H1 (cell line): ENCODE measurements at regions not wholly inside any gene's neighbourhood (a gene's known extent, or its start where the extent isn't known, plus 50 kb on each side); places are given as distances from the start of the nearest gene placed in this dataset.

Experiments
- CTCF ChIA-PET: fragments of 300-600 bp; sonication (Branson Sonifier 250); formaldehyde crosslinking; loops from one replicate; lab custom pipeline; 2021; ENCODE audit not compliant: partially characterized antibody; lab: Charles Lee
- POLR2A ChIA-PET: fragments of 300-600 bp; sonication (Branson Sonifier 250); formaldehyde crosslinking; loops from one replicate; lab custom pipeline; 2021; ENCODE audit warnings: inconsistent platforms; ENCODE audit not compliant: partially characterized antibody; lab: Charles Lee
- DNase-seq, 2 experiments: peaks; one replicate each; pipeline versions ENCODE4 v3.0.0 to v3.0.0-alpha.2; 2010 to 2022; ENCODE audit warnings: low spot score in 2 of 2, low read depth in 1 of 2, mixed read lengths in 1 of 2
- FAIRE-seq: peaks from 2 replicates; lab custom pipeline; 2011; peaks lifted over from hg19 to GRCh38; lab: Jason Lieb, UNC
- H2AFZ ChIP-seq: 2 replicates; pipeline ENCODE4 v1.8.1; 2012; ENCODE audit warnings: low read length, inconsistent platforms
- H2AK5ac ChIP-seq: 2 replicates; pipeline ENCODE4 v1.6.1; 2013; ENCODE audit warnings: low read depth, low read length
- H2BK120ac ChIP-seq: replicated peaks from 2 replicates; pipeline ENCODE3; 2013; ENCODE audit warnings: low read depth, low read length, inconsistent platforms
- H2BK12ac ChIP-seq: 2 replicates; pipeline ENCODE4 v1.6.1; 2013; ENCODE audit warnings: low read depth, low read length
- H2BK15ac ChIP-seq: 2 replicates; pipeline ENCODE4 v1.6.1; 2013; ENCODE audit warnings: low read length
- H2BK20ac ChIP-seq: 2 replicates; pipeline ENCODE4 v1.6.1; 2013; ENCODE audit warnings: low read length
- H2BK5ac ChIP-seq: 2 replicates; pipeline ENCODE4 v1.6.1; 2013; ENCODE audit warnings: low read depth, low read length
- H3K14ac ChIP-seq: 2 replicates; pipeline ENCODE4 v1.6.1; 2013; ENCODE audit warnings: inconsistent platforms; ENCODE audit not compliant: insufficient read length
- H3K18ac ChIP-seq: 2 replicates; pipeline ENCODE4 v1.6.1; 2013; ENCODE audit warnings: low read length; ENCODE audit errors: extremely low read depth
- H3K23ac ChIP-seq: 2 replicates; pipeline ENCODE4 v1.6.1; 2013; ENCODE audit warnings: inconsistent platforms; ENCODE audit not compliant: insufficient read length
- H3K23me2 ChIP-seq: 2 replicates; pipeline ENCODE4 v1.6.1; 2013; ENCODE audit warnings: low read depth, low read length
- H3K27ac ChIP-seq: 2 replicates; pipeline ENCODE4 v1.6.1; 2011; ENCODE audit warnings: low read depth, low read length, inconsistent platforms
- H3K27me3 ChIP-seq, 4 experiments: replicated peaks in 1 of 4; 1 replicate in 1 of 4; 2 replicates in 3 of 4; pipeline versions ENCODE4 v1.6.1 to v1.8.1; 2011 to 2013; ENCODE audit warnings: low read length in 3 of 4, mild to moderate bottlenecking in 3 of 4, inconsistent platforms in 2 of 4, mixed read lengths in 2 of 4, moderate library complexity in 1 of 4; ENCODE audit not compliant: control insufficient read depth in 3 of 4, insufficient read depth in 3 of 4; ENCODE audit errors: extremely low read depth in 1 of 4
- H3K36me3 ChIP-seq, 4 experiments: 2 replicates each; pipeline versions ENCODE4 v1.6.1 to v1.8.1; 2011 to 2013; ENCODE audit warnings: mild to moderate bottlenecking in 4 of 4, low read length in 3 of 4, moderate library complexity in 2 of 4, control low read depth in 1 of 4, inconsistent platforms in 1 of 4; ENCODE audit not compliant: insufficient read depth in 4 of 4, control insufficient read depth in 2 of 4
- H3K4ac ChIP-seq: replicated peaks from 2 replicates; pipeline ENCODE3; 2013; ENCODE audit warnings: low read length, low read depth, mixed read lengths, inconsistent platforms; ENCODE audit not compliant: insufficient read length
- H3K4me1 ChIP-seq, 4 experiments: replicated peaks in 1 of 4; 1 replicate in 1 of 4; 2 replicates in 3 of 4; pipeline versions ENCODE4 v1.6.1 to v1.8.1; 2011 to 2013; ENCODE audit warnings: low read length in 3 of 4, inconsistent platforms in 2 of 4, mixed read lengths in 1 of 4; ENCODE audit not compliant: insufficient read depth in 4 of 4, control insufficient read depth in 3 of 4
- H3K4me2 ChIP-seq, 2 experiments: 2 replicates each; pipeline versions ENCODE4 v1.6.1 to v1.8.1; 2011 to 2013; ENCODE audit warnings: low read depth in 2 of 2, low read length in 2 of 2, control low read depth in 1 of 2, inconsistent platforms in 1 of 2, mild to moderate bottlenecking in 1 of 2; ENCODE audit not compliant: insufficient read depth in 1 of 2
- H3K4me3 ChIP-seq, 4 experiments: fragments of 200-600, 300-600 bp in 1 of 4; sonication (generic), shearing (Covaris generic), sonication (Bioruptor Twin) in 1 of 4; 2 replicates each; pipeline versions ENCODE4 v1.5.1 to v1.8.1; 2011 to 2016; ENCODE audit warnings: low read length in 4 of 4, low read depth in 3 of 4, control low read depth in 2 of 4, inconsistent platforms in 2 of 4, mild to moderate bottlenecking in 2 of 4, mixed read lengths in 1 of 4, moderate library complexity in 1 of 4; ENCODE audit not compliant: insufficient read depth in 2 of 4; ENCODE audit errors: extremely low read depth in 1 of 4
- H3K56ac ChIP-seq: replicated peaks from 2 replicates; pipeline ENCODE3; 2013; ENCODE audit warnings: low read depth, mild to moderate bottlenecking, mixed read lengths, low read length, inconsistent platforms; ENCODE audit not compliant: insufficient read length
- H3K79me1 ChIP-seq: 2 replicates; pipeline ENCODE4 v1.6.1; 2013; ENCODE audit warnings: low read depth, low read length, control low read depth
- H3K79me2 ChIP-seq, 2 experiments: 2 replicates each; pipeline versions ENCODE4 v1.6.1 to v1.8.1; 2012 to 2013; ENCODE audit warnings: low read length in 2 of 2, mild to moderate bottlenecking in 2 of 2, inconsistent platforms in 1 of 2; ENCODE audit not compliant: insufficient read depth in 2 of 2, control insufficient read depth in 1 of 2
- H3K9ac ChIP-seq, 4 experiments: replicated peaks in 1 of 4; 1 replicate in 1 of 4; 2 replicates in 3 of 4; pipeline versions ENCODE4 v1.6.1 to v1.8.1; 2011 to 2013; ENCODE audit warnings: low read depth in 3 of 4, low read length in 3 of 4, control low read depth in 2 of 4, mild to moderate bottlenecking in 2 of 4, moderate library complexity in 2 of 4, inconsistent platforms in 1 of 4; ENCODE audit errors: extremely low read depth in 1 of 4
- H3K9me3 ChIP-seq, 2 experiments: 2 replicates each; pipeline versions ENCODE4 v1.6.1 to v1.8.1; 2012 to 2013; ENCODE audit warnings: mild to moderate bottlenecking in 2 of 2, moderate library complexity in 2 of 2, control low read depth in 1 of 2, inconsistent platforms in 1 of 2, low read depth in 1 of 2, low read length in 1 of 2, mixed read lengths in 1 of 2; ENCODE audit not compliant: insufficient read depth in 2 of 2
- H4K20me1 ChIP-seq, 2 experiments: replicated peaks in 1 of 2; 2 replicates each; pipeline versions ENCODE3 to v1.8.1; 2011 to 2013; ENCODE audit warnings: inconsistent platforms in 2 of 2, low read length in 2 of 2, mild to moderate bottlenecking in 1 of 2; ENCODE audit not compliant: insufficient read depth in 2 of 2, control insufficient read depth in 1 of 2
- H4K5ac ChIP-seq: 2 replicates; pipeline ENCODE4 v1.6.1; 2013; ENCODE audit warnings: low read length, low read depth, mixed read lengths, inconsistent platforms; ENCODE audit not compliant: insufficient read length
- H4K8ac ChIP-seq: 2 replicates; pipeline ENCODE4 v1.8.0; 2013; ENCODE audit warnings: mild to moderate bottlenecking, moderate library complexity, low read length, inconsistent platforms; ENCODE audit not compliant: insufficient read depth; ENCODE audit errors: extremely low read depth
- H4K91ac ChIP-seq: replicated peaks from 2 replicates; pipeline ENCODE3; 2013; ENCODE audit warnings: low read length, mixed read lengths, inconsistent platforms; ENCODE audit not compliant: insufficient read length
- CHD2 ChIP-seq: IDR thresholded peaks from 2 replicates; pipeline ENCODE4 v1.6.1; 2012; ENCODE audit warnings: low read length, improper control_type of control experiment
- CTBP2 ChIP-seq: IDR thresholded peaks from 2 replicates; pipeline ENCODE4 v1.7.0; 2011; ENCODE audit warnings: borderline replicate concordance, mild to moderate bottlenecking, moderate library complexity, mixed read lengths, low read length; ENCODE audit not compliant: insufficient read depth, insufficient read length
- CTCF ChIP-seq, 3 experiments: IDR thresholded peaks; 1 replicate in 2 of 3; 2 replicates in 1 of 3; pipeline versions ENCODE4 v1.5.1 to v1.6.1; 2011; ENCODE audit warnings: low read length in 3 of 3, mild to moderate bottlenecking in 3 of 3, inconsistent platforms in 2 of 3, low read depth in 1 of 3, moderate library complexity in 1 of 3; ENCODE audit not compliant: insufficient read depth in 1 of 3; ENCODE audit errors: control extremely low read depth in 1 of 3
- GTF2F1 ChIP-seq: IDR thresholded peaks from 2 replicates; pipeline ENCODE4 v1.6.1; 2012; ENCODE audit warnings: low read depth, low read length, improper control_type of control experiment, borderline replicate concordance
- HDAC6 ChIP-seq: IDR thresholded peaks from one replicate; pipeline ENCODE4 v1.7.1; 2012; ENCODE audit warnings: low read depth, mild to moderate bottlenecking, inconsistent platforms, low read length, moderate library complexity
- JUND ChIP-seq: IDR thresholded peaks from 2 replicates; pipeline ENCODE4 v1.6.1; 2011; ENCODE audit warnings: mild to moderate bottlenecking, improper control_type of control experiment, low read length
- KDM1A ChIP-seq: fragments of 200-600, 300-600 bp; sonication (generic); IDR thresholded peaks from 2 replicates; pipeline ENCODE4 v1.7.1; 2016; ENCODE audit warnings: mild to moderate bottlenecking, low read length, borderline replicate concordance
- MAFK ChIP-seq: IDR thresholded peaks from 2 replicates; pipeline ENCODE4 v1.6.1; 2012; ENCODE audit warnings: low read depth, mild to moderate bottlenecking, improper control_type of control experiment, low read length
- RXRA ChIP-seq: IDR thresholded peaks from 2 replicates; pipeline ENCODE4 v1.6.1; 2011; ENCODE audit warnings: low read depth, mild to moderate bottlenecking, low read length, moderate library complexity; ENCODE audit not compliant: insufficient read depth
- SP2 ChIP-seq: IDR thresholded peaks from 2 replicates; pipeline ENCODE4 v1.6.1; 2012; ENCODE audit warnings: mild to moderate bottlenecking, low read length, inconsistent platforms
- SRF ChIP-seq: IDR thresholded peaks from 2 replicates; pipeline ENCODE4 v1.6.1; 2011; ENCODE audit warnings: mild to moderate bottlenecking, low read depth, low read length, moderate library complexity
- TCF12 ChIP-seq: IDR thresholded peaks from 2 replicates; pipeline ENCODE4 v1.6.1; 2011; ENCODE audit warnings: low read depth, mild to moderate bottlenecking, low read length
- ZNF274 ChIP-seq: IDR thresholded peaks from 2 replicates; pipeline ENCODE4 v1.7.0; 2012; ENCODE audit warnings: low read length, borderline replicate concordance; ENCODE audit errors: extremely low read depth
- WGBS, 2 experiments: shearing (Covaris generic) in 1 of 2; methylation state at CpG; one replicate each; pipeline versions ENCODE4 v1.1.6 to v1.1.7; 2013 to 2015; ENCODE audit warnings: low lambda C conversion rate in 2 of 2, mixed read lengths in 2 of 2, inconsistent platforms in 1 of 2, low coverage in 1 of 2, missing lambda C conversion rate in 1 of 2; ENCODE audit not compliant: insufficient replicate concordance in 2 of 2, insufficient coverage in 1 of 2, insufficient read length in 1 of 2; ENCODE audit errors: extremely low coverage in 1 of 2, missing lambda C conversion rate in 1 of 2; 5-methylcytosine and 5-hydroxymethylcytosine counted together

GRCh38 chr3:87691109-87691508, 367.7 kb downstream of the CGGBP1 start:
- Histone ChIP-seq H3K27ac (no peak overlapping the region), H2BK5ac (no peak overlapping the region), H3K79me1 (no peaks in the 10 kb centered on the region), H3K4ac (no peak overlapping the region), H3K4me3 (no peak overlapping the region), H3K18ac (no peak overlapping the region), H3K79me2 (no peaks in the 10 kb centered on the region), H3K36me3 (no peaks in the 10 kb centered on the region), H3K56ac (no peak overlapping the region), H4K91ac (no peak overlapping the region), H3K14ac (no peak overlapping the region), H4K8ac (no peak overlapping the region), H4K20me1 (no peaks in the 10 kb centered on the region), H3K9me3 (no peaks in the 10 kb centered on the region), H2BK120ac (no peak overlapping the region), H2BK12ac (no peak overlapping the region), H3K4me1 (no peaks in the 10 kb centered on the region), H2AK5ac (no peak overlapping the region), H3K23me2 (no peaks in the 10 kb centered on the region), H2BK15ac (no peak overlapping the region), H3K27me3 (no peaks in the 10 kb centered on the region), H3K23ac (no peak overlapping the region), H2BK20ac (no peak overlapping the region), H4K5ac (no peak overlapping the region), H2AFZ (no peak overlapping the region), H3K4me2 (no peak overlapping the region), H3K9ac (no peak overlapping the region)
- FAIRE-seq (no peak), DNase-seq (no peak)
- ChIA-PET CTCF (interaction anchor here (0.6 to 1.0 kb wide), 2 partner anchors 81 to 94 kb away, joined by 3 read pairs; no protein-coding TSS in a partner anchor), POLR2A (no interaction called here)
- 80% methylated on average over 5 of the region's 5 CpGs; no CpG with 5 or more reads in 1 of the 2 experiments for WGBS, 2 experiments
- no peak for TF ChIP-seq MAFK
- no peak for TF ChIP-seq JUND
- no peak for TF ChIP-seq HDAC6
- no peak for TF ChIP-seq CTCF (IDR thresholded peaks at IDR 0.05; ENCODE audit: control extremely low read depth in 1 of 3, insufficient read depth in 1 of 3, low read depth in 1 of 3, low read length in 3 of 3)
- no peak for TF ChIP-seq KDM1A
- no peak for TF ChIP-seq SP2
- TF ChIP-seq ZNF274 = no peak
- TF ChIP-seq SRF = no peak
- TF ChIP-seq GTF2F1 = no peak
- no peak for TF ChIP-seq RXRA
- no peak for TF ChIP-seq TCF12
- TF ChIP-seq CHD2 = no peak
- no peak for TF ChIP-seq CTBP2
